Right atrium auricular region (tissue), 2 donors: ENCODE measurements at regions not wholly inside any gene's neighbourhood (a gene's known extent, or its start where the extent isn't known, plus 50 kb on each side); places are given as distances from the start of the nearest gene placed in this dataset.

Experiments used
- DNase-seq: peaks from one replicate; pipeline ENCODE4 v3.0.0-alpha.2; 2019; ENCODE audit warnings: low spot score
- H3K27ac ChIP-seq, 2 donors: fragments of 200-600 bp; sonication (generic); 1 replicate in 1 of 2; 2 replicates in 1 of 2; pipeline ENCODE4 v1.5.1; 2016 to 2019
- H3K27me3 ChIP-seq, 2 donors: fragments of 200-600 bp; sonication (generic); one replicate each; pipeline versions ENCODE4 v1.5.1 to v1.6.0; 2017 to 2019
- H3K36me3 ChIP-seq: fragments of 200-600 bp; sonication (generic); one replicate; pipeline ENCODE4 v1.5.1; 2016
- H3K4me1 ChIP-seq, 2 donors: fragments of 200-600 bp; sonication (generic); one replicate each; pipeline versions ENCODE4 v1.5.1 to v1.6.0; 2017 to 2019
- H3K4me3 ChIP-seq, 2 donors: fragments of 200-600 bp; sonication (generic); 1 replicate in 1 of 2; 2 replicates in 1 of 2; pipeline ENCODE4 v1.5.1; 2017 to 2019; ENCODE audit warnings: mild to moderate bottlenecking in 1 of 2, moderate library complexity in 1 of 2
- H3K9me3 ChIP-seq, 2 donors: fragments of 200-600 bp; sonication (generic); one replicate each; pipeline ENCODE4 v1.5.1; 2019
- TF ChIP-seq, protein P1 (sequence below), 2 donors: fragments of 200-600 bp; sonication (generic); IDR thresholded peaks; one replicate each; pipeline ENCODE4 v1.5.1; 2019; ENCODE audit warnings: antibody characterized with exemption in 2 of 2

- no peaks in the 10 kb centered on the region for H3K27me3 ChIP-seq
- no peak overlapping the region for H3K4me3 ChIP-seq
- TF ChIP-seq, protein P1, sequence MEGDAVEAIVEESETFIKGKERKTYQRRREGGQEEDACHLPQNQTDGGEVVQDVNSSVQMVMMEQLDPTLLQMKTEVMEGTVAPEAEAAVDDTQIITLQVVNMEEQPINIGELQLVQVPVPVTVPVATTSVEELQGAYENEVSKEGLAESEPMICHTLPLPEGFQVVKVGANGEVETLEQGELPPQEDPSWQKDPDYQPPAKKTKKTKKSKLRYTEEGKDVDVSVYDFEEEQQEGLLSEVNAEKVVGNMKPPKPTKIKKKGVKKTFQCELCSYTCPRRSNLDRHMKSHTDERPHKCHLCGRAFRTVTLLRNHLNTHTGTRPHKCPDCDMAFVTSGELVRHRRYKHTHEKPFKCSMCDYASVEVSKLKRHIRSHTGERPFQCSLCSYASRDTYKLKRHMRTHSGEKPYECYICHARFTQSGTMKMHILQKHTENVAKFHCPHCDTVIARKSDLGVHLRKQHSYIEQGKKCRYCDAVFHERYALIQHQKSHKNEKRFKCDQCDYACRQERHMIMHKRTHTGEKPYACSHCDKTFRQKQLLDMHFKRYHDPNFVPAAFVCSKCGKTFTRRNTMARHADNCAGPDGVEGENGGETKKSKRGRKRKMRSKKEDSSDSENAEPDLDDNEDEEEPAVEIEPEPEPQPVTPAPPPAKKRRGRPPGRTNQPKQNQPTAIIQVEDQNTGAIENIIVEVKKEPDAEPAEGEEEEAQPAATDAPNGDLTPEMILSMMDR (IDR thresholded peaks at IDR 0.05): no peak
- DNase-seq: no peak
- no peaks in the 10 kb centered on the region for H3K36me3 ChIP-seq
- peaks cover 0 to 44% of the 10 kb centered on the region in 2 donors for H3K4me1 ChIP-seq
- peak overlapping the region; percentile 78 to 86 for H3K27ac ChIP-seq
- no peaks in the 10 kb centered on the region for H3K9me3 ChIP-seq
Measured at GRCh38 chr1:235047331-235047871, 81.2 kb downstream of the TOMM20 start.

DNA sequence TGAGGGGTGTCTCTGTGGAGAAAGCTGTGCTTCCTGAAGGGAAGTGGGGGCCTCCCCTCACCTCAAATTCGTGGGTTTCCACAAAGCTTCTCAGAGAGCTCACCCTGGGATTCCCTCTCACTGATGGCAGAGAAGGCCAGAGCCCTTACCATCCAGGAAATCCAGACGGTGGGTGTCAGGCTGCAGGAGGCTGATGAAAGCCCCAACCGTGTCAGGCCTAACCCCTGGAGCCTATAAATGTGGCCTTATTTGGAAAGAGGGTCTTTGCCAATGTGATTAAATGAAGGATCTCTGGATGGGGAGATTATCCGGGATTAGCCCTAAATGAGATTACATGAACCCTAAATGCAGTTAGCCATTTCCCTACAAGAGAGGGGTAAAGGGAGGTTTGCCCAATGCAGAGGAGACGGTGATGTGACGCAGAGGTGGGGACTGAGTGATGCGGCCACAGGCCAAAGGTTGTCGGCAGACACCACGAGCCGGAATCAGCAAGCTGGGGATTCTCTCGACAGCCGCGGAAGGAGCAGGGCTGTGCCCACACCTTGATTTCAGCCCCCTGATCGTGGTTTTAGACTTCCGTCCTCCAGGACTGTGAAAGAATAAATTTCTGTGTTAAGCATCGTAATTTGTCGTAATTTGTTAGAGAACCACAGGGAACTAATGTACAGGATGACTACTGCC is 82.6 kb downstream of the TOMM20 start:
- H3K4me3 ChIP-seq: no peak overlapping the region
- H3K27ac ChIP-seq: peak overlapping the region in 1 of 2 donors; percentile 78
- TF ChIP-seq, protein P1 (IDR thresholded peaks at IDR 0.05): no peak
- peaks cover 0 to 38% of the 10 kb centered on the region in 2 donors for H3K4me1 ChIP-seq
- no peaks in the 10 kb centered on the region for H3K27me3 ChIP-seq
- DNase-seq: no peak
- H3K36me3 ChIP-seq: no peaks in the 10 kb centered on the region
- no peaks in the 10 kb centered on the region for H3K9me3 ChIP-seq

- DNase-seq: no peak
- Histone ChIP-seq H3K4me3 (no peak overlapping the region), H3K36me3 (no peaks in the 10 kb centered on the region), H3K27ac (no peak overlapping the region), H3K27me3 (no peaks in the 10 kb centered on the region), H3K4me1 (peaks cover 0 to 31% of the 10 kb centered on the region in 2 donors), H3K9me3 (no peaks in the 10 kb centered on the region)
- TF ChIP-seq, protein P1 (IDR thresholded peaks at IDR 0.05): no peak
Measured at GRCh38 chr1:235045034-235045690, 83.5 kb downstream of the TOMM20 start.

- no peak overlapping the region for H3K27ac ChIP-seq
- no peaks in the 10 kb centered on the region for H3K27me3 ChIP-seq
- peaks cover 0 to 13% of the 10 kb centered on the region in 2 donors for H3K9me3 ChIP-seq
- H3K4me3 ChIP-seq: no peak overlapping the region
- H3K4me1 ChIP-seq: peaks cover 0 to 14% of the 10 kb centered on the region in 2 donors
- DNase-seq: no peak
- H3K36me3 ChIP-seq: no peaks in the 10 kb centered on the region
- TF ChIP-seq, protein P1 (IDR thresholded peaks at IDR 0.05): no peak
Measured at GRCh38 chr1:235043234-235043633, 85.4 kb downstream of the TOMM20 start.

DNA sequence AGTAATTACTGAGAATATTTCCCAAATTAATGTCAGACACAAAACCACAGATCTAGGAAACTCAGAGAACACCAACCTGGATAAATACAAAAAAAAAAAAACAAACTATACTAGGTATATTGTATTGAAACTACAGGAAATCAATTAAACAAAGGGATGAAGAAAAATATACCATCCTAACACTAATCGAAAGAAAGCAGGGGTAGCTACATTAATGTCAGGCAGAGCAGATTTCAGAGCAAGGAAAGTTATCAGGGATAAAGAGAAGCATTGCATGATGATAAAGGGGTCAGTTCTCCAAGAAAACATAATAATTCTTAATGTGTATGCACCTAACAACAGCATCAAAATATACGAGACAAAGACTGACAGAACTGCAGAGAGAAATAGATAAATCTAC is 89.9 kb downstream of the TOMM20 start:
- Histone ChIP-seq H3K4me3 (no peak overlapping the region), H3K36me3 (no peaks in the 10 kb centered on the region), H3K27ac (no peak overlapping the region), H3K4me1 (no peaks in the 10 kb centered on the region), H3K27me3 (no peaks in the 10 kb centered on the region), H3K9me3 (peaks cover 0 to 15% of the 10 kb centered on the region in 2 donors)
- TF ChIP-seq, protein P1 (IDR thresholded peaks at IDR 0.05): no peak
- DNase-seq: no peak
